Activated CD4-positive, alpha-beta T cell treated with anti-CD3 and anti-CD28 coated beads, Interleukin-2, amount 50 U/mL, for 4 hours (primary cell): ENCODE measurements at regions not wholly inside any gene's neighbourhood (a gene's known extent, or its start where the extent isn't known, plus 50 kb on each side); places are given as distances from the start of the nearest gene placed in this dataset.

Experiments
- DNase-seq, 2 experiments: peaks; one replicate each; pipeline ENCODE4 v3.0.0-alpha.2; 2020

- DNase-seq: no peak
These were observed 357.3 kb downstream of the ZNF536 start for GRCh38 chr19:30729451-30729850.

GRCh38 chr19:30722761-30723160 lies 350.6 kb downstream of the ZNF536 start:
- no peak for DNase-seq

GRCh38 chr19:30722186-30722585 lies 350.0 kb downstream of the ZNF536 start:
- no peak for DNase-seq

GRCh38 chr19:30719999-30720345 lies 347.8 kb downstream of the ZNF536 start:
- no peak for DNase-seq

- DNase-seq: no peak
These were observed 347.2 kb downstream of the ZNF536 start for GRCh38 chr19:30719189-30719998.

GRCh38 chr19:30718707-30719106 lies 346.5 kb downstream of the ZNF536 start:
- DNase-seq: no peak

- no peak for DNase-seq
These were observed 345.8 kb downstream of the ZNF536 start for GRCh38 chr19:30718014-30718413.

GRCh38 chr19:30717381-30717780 lies 345.2 kb downstream of the ZNF536 start:
- DNase-seq: no peak

- no peak for DNase-seq
These were observed 340.5 kb downstream of the ZNF536 start for GRCh38 chr19:30712431-30713337.

GRCh38 chr19:30711826-30712225 lies 339.6 kb downstream of the ZNF536 start:
- DNase-seq: no peak

- no peak for DNase-seq
These were observed 339.1 kb downstream of the ZNF536 start for GRCh38 chr19:30711296-30711695.

- no peak for DNase-seq
These were observed 338.5 kb downstream of the ZNF536 start for GRCh38 chr19:30710721-30711120.

- no peak for DNase-seq
These were observed 336.4 kb downstream of the ZNF536 start for GRCh38 chr19:30708416-30709178.

GRCh38 chr19:30704771-30705330 lies 332.7 kb downstream of the ZNF536 start:
- no peak for DNase-seq

- no peak for DNase-seq
These were observed 331.5 kb downstream of the ZNF536 start for GRCh38 chr19:30703645-30704044.

- DNase-seq: no peak
These were observed 329.0 kb downstream of the ZNF536 start for GRCh38 chr19:30701178-30701577.

- no peak for DNase-seq
These were observed 327.7 kb downstream of the ZNF536 start for GRCh38 chr19:30699871-30700280.

- DNase-seq: no peak
These were observed 324.3 kb downstream of the ZNF536 start for GRCh38 chr19:30696514-30696913.

- no peak for DNase-seq
These were observed 323.1 kb downstream of the ZNF536 start for GRCh38 chr19:30695171-30695875.

- DNase-seq: no peak
These were observed 322.1 kb downstream of the ZNF536 start for GRCh38 chr19:30694156-30694755.

GRCh38 chr19:30692879-30693503 lies 320.8 kb downstream of the ZNF536 start:
- no peak for DNase-seq
